GM12874 (cell line): ENCODE measurements at regions not wholly inside any gene's neighbourhood (a gene's known extent, or its start where the extent isn't known, plus 50 kb on each side); places are given as distances from the start of the nearest gene placed in this dataset.

Source experiments
- CTCF ChIP-seq: IDR thresholded peaks from 2 replicates; pipeline ENCODE4 v1.5.1; 2011; ENCODE audit warnings: low read depth, mild to moderate bottlenecking, control low read depth, low read length, moderate library complexity; ENCODE audit not compliant: insufficient read depth

- no peak for TF ChIP-seq CTCF
Observed at GRCh38 chr1:184919892-184920291, 54.4 kb downstream of the NIBAN1 start.

- TF ChIP-seq CTCF, result no peak
Observed at GRCh38 chr1:184915463-184916090, 58.7 kb downstream of the NIBAN1 start.

GRCh38 chr1:184914149-184914548 is 60.2 kb downstream of the NIBAN1 start:
- no peak for TF ChIP-seq CTCF

- no peak for TF ChIP-seq CTCF
Observed at GRCh38 chr1:184912392-184912791, 61.9 kb downstream of the NIBAN1 start.

GRCh38 chr1:184911830-184912229 is 62.5 kb downstream of the NIBAN1 start:
- TF ChIP-seq CTCF, result no peak

- no peak for TF ChIP-seq CTCF
Observed at GRCh38 chr1:184911103-184911745, 63.1 kb downstream of the NIBAN1 start.

GRCh38 chr1:184910691-184911091 is 63.6 kb downstream of the NIBAN1 start:
- TF ChIP-seq CTCF, result no peak
